ENCODE measurements at regions not wholly inside any gene's neighbourhood (a gene's known extent, or its start where the extent isn't known, plus 50 kb on each side); places are given as distances from the start of the nearest gene placed in this dataset.

- no peak for DNase-seq
Measured at GRCh38 chr4:115883231-115883630, 769.8 kb upstream of the NDST4 start.

DNA sequence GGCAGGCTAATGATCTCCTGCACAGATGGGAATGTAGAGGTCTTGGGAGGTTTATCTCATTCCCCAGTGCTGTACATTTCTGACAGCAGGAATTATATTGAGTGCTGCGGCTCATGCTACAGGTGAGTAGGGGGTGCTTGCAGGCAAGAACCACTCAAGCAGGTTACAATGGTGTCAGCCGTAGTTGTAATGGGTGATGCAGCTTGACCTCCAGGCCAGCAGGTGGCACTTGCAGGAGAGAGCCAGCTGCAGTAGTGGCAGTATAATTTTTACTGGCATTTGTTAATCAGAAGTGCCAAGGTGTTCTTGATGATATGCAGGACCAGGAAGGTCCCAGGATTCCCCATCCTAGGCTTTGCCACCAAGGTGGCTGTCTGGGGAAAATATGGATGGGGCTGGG is 759.6 kb upstream of the NDST4 start:
- no peak for DNase-seq

- no peak for DNase-seq
Measured at GRCh38 chr4:115871596-115871995, 758.2 kb upstream of the NDST4 start.

- DNase-seq = no peak
Measured at GRCh38 chr4:115866364-115866896, 753.0 kb upstream of the NDST4 start.

DNA sequence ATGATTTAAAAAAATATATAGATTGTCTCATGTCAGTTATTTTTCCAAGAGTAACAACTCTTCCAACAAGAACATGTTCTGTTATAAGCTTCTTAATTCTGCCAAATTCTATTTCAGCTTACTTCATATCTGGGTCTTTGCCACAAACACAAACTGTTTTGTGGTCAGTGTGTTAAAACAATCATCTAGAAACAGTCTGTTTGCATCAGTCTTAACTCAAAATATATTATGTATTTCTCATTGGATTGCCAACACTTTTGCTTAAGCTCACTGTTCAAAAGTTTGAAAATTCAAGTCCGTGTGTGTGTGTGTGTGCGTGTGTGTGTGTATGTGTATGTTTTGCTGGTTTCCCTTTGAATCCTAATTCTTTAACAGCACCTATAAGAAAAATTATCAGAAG is 752.3 kb upstream of the NDST4 start:
- no peak for DNase-seq

GRCh38 chr4:115852767-115853091 is 739.3 kb upstream of the NDST4 start:
- no peak for DNase-seq

GRCh38 chr4:115851918-115852766 is 738.7 kb upstream of the NDST4 start:
- DNase-seq = peak; percentile 26

- DNase-seq = no peak
Measured at GRCh38 chr4:115850799-115851509, 737.5 kb upstream of the NDST4 start.

GRCh38 chr4:115844180-115844579 is 730.8 kb upstream of the NDST4 start:
- DNase-seq = no peak

- no peak for DNase-seq
Measured at GRCh38 chr4:115841871-115842270, 728.5 kb upstream of the NDST4 start.

GRCh38 chr4:115834441-115834840 is 721.0 kb upstream of the NDST4 start:
- no peak for DNase-seq

DNA sequence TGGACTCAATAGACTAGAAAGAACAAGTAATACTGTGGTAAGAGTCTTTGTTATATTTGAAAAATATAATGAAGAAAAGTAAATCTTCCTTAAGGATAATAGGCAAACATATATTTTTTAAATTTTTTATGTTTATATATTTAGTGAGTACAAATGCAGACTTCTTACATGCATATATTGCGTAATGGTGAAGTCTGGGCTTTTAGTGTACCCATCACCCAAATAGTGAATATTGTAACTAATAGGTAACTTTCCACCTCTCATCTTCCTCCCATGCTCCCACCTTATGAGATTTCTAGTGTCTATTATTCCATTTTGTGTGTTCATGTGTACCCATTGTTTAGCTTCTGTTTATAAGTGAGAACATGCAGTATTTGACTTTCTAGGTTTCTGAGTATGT is 711.2 kb upstream of the NDST4 start:
- DNase-seq = no peak

- DNase-seq = no peak
Measured at GRCh38 chr4:115803825-115804224, 690.4 kb upstream of the NDST4 start.

DNA sequence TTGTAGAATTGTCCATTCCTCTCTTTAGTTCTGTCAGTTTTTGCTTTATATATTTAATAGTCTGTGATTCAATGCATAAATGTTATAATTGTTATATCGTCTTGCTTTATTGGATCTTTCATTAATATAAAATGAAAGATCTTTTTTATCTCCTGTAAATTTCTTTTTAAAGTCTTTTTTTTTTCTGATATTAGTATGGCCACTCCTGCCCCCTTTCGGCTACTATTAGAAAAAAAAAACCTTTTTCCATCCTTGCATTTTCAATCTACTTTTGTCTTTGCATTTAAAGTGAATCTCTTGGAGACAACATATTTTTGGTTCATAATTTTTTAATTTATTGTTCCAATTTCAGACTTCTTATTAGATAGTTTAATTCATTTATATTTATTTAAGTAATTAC is 677.4 kb upstream of the NDST4 start:
- DNase-seq = no peak

DNA sequence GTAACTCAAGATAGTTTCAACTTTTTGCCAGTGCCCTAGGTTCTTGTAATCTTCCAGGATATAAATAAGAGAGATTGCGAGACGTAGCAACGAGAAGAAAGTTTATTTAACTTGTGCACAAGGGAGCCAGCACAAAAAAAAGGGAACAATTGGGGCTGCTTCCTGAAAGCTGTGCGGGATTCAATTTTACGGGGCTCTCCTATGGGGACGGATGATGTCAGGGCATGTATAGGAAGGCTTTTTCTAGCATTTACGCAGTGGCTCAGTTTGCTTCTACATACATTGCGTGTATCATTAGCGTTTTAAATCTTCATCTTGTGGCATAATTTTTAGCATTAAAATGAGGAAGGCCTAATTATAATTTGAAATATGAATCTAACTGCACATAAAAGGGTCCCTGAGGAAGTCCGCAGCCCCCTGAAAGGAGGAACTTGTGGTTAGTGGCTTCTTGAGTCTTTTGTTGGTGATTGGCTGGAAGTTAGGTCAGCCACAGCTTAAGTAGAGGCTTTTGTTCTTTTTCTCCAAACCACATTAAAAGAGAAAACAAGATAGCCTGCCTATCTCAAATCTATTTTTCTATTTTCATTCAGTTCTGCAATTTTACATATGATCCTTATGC is 668.2 kb upstream of the NDST4 start:
- DNase-seq = no peak

DNA sequence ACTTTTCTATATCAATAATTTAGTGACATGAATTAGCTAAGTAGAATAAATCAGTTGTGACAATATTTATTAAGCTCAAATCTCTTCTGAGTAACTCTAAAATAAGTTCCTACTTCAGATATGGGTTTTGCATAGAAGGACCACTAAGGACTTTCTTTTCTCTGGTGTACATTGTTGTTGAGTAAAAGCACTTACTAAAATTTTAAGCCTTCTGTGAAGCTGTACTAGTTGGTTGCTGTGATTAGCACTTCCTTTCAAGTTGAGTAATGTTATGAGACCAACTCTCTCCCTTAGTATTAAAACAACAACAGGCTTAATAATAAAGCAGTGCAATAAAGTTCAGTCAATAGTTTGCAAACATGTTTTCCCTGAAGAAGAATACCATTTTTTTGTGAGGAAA is 667.4 kb upstream of the NDST4 start:
- DNase-seq = no peak

DNA sequence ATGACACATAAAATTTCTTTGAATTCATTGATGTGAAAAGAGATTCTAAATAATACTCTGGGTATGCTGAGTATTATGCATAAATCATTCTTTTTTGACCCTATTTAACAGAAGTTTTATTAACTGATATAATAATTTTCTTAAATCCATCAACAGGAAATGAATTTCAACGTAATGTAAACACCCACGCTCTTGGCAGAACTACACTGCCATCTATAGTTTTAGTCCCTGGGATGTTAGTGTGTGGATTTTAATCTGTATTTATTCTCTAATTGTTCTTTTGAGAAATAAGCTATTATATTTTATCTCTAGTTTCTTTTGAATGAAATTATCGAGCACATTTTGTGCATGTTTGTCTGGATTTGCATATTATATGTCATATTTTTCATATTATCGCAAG is 666.8 kb upstream of the NDST4 start:
- no peak for DNase-seq

GRCh38 chr4:115770046-115770543 is 656.7 kb upstream of the NDST4 start:
- DNase-seq = no peak

GRCh38 chr4:115769396-115769795 is 656.0 kb upstream of the NDST4 start:
- no peak for DNase-seq

- DNase-seq = no peak
Measured at GRCh38 chr4:115763051-115763450, 649.6 kb upstream of the NDST4 start.

DNA sequence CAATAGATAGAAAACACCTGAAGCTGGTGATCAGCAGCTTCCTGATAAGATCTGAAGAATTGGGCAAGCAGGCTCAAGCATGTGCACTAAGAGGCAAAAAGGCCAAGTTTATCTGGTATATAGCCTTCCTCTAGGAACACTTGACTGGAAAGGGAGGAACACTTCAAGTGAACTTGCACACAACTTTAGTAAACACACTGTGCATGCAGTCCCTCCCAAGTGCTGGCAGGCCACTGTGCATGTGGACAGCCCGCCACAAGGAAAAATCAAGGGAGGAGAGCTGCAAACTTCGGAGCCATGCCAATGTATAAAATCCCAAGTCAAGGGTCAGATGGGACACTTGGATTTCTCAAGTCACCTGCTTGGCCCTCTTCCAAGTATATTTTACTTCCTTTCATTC is 645.8 kb upstream of the NDST4 start:
- DNase-seq = no peak

DNA sequence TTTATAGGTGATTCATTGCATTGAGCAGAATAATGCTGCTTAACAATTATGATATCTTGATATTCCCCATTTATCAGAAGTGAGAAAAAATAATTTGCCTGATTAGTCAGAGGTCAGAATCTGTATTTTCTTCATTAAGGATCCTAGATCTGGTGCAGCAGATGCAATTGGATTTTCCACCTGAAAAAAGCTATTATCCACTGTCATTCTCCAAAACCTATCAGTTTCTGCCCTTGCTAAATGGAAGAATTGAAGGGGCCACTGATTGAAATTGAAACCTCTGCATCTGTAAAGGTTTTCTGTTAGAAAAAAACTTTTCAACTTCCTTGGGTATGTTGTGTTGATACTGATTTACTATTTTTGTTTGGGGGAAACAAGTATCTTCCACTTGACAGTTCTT is 636.0 kb upstream of the NDST4 start:
- DNase-seq = no peak

DNA sequence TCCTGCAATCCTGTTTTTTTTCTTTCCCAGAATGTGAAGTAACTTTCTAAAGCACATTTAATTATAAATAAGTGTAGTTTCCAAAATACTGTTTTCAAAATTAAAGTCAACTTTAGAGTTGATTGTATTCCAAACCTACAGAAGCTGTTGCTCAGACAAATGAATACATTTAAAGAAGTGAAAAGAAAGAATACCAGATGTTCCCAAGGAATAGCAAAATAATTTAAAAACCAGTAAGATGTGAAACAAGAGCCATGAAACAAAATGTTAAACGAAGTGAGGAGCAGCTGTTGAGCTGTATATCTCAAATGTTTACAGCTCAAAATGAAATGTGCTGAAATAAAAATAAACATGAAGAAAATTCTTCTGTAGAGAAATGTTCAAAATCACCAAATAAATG is 627.4 kb upstream of the NDST4 start:
- no peak for DNase-seq

All from stimulated activated CD8-positive, alpha-beta memory T cell treated with anti-CD3 and anti-CD28 coated beads, Interleukin-4, amount 100 ng/mL, for 48 hours (primary cell).